ENCODE measurements at regions not wholly inside any gene's neighbourhood (a gene's known extent, or its start where the extent isn't known, plus 50 kb on each side); places are given as distances from the start of the nearest gene placed in this dataset.

DNA sequence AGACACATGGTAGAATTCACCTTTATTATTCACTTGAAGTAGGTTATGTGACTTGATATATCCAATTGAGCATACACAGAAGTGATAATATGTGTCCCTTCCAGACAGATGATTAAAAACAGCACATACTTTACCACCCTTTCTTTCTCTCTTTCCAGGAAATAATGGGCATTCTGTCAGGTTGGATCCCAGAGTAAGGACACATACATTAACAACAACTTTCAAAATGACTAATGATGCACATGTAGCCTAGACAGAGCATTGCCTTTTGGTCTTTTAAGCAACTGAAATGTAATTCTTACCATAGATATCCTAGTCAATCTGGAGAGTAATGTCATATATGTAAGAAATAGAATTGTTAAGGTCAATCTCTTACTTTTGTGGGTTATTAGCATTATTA lies 1748.7 kb downstream of the EFNA5 start:
- H3K36me3 ChIP-seq: no peaks in the 10 kb centered on the region
- H3K4me1 ChIP-seq: no peaks in the 10 kb centered on the region
- TF ChIP-seq, protein P1, sequence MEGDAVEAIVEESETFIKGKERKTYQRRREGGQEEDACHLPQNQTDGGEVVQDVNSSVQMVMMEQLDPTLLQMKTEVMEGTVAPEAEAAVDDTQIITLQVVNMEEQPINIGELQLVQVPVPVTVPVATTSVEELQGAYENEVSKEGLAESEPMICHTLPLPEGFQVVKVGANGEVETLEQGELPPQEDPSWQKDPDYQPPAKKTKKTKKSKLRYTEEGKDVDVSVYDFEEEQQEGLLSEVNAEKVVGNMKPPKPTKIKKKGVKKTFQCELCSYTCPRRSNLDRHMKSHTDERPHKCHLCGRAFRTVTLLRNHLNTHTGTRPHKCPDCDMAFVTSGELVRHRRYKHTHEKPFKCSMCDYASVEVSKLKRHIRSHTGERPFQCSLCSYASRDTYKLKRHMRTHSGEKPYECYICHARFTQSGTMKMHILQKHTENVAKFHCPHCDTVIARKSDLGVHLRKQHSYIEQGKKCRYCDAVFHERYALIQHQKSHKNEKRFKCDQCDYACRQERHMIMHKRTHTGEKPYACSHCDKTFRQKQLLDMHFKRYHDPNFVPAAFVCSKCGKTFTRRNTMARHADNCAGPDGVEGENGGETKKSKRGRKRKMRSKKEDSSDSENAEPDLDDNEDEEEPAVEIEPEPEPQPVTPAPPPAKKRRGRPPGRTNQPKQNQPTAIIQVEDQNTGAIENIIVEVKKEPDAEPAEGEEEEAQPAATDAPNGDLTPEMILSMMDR (IDR thresholded peaks at IDR 0.05): no peak
- no peak for TF ChIP-seq POLR2A (IDR thresholded peaks at IDR 0.05)
- intact Hi-C loops (cut with DNase I): no loop called here
- H3K9me3 ChIP-seq: no peaks in the 10 kb centered on the region
- no peak for DNase-seq
- ATAC-seq: no peak
- no peaks in the 10 kb centered on the region for H3K27me3 ChIP-seq
- no peak overlapping the region for H3K4me3 ChIP-seq
- no peak overlapping the region for H3K27ac ChIP-seq

DNA sequence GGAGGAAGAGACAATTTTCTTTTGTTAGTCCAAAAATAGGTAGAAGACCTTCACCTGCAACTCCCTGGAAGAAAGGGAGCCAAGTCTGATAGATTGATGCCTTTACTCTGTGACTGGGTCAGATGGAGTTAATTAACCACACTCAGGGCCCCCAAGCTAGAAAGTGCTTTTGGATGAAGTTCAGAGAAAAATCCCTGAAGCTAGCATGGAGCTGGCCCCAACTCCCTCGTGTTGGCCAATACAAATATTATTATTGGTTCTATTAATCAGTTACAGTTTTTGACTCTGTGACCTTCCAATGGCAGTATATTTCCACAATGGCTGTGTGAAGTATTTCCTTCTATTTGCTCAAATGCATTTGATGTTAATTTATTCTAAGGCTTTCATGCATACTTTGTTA lies 1753.5 kb downstream of the EFNA5 start:
- no peak overlapping the region for H3K27ac ChIP-seq
- intact Hi-C loops (cut with DNase I): no loop called here
- no peak for DNase-seq
- WGBS (ENCODE audit: insufficient coverage, low coverage, low lambda C conversion rate, missing lambda C conversion rate): 33% methylated on average over 1 of the region's 1 CpG
- H3K27me3 ChIP-seq: no peaks in the 10 kb centered on the region
- H3K4me3 ChIP-seq: no peak overlapping the region
- H3K36me3 ChIP-seq: no peaks in the 10 kb centered on the region
- TF ChIP-seq, protein P1 (IDR thresholded peaks at IDR 0.05): no peak
- no peak for TF ChIP-seq POLR2A (IDR thresholded peaks at IDR 0.05)
- no peak for ATAC-seq
- no peaks in the 10 kb centered on the region for H3K4me1 ChIP-seq
- no peaks in the 10 kb centered on the region for H3K9me3 ChIP-seq

DNA sequence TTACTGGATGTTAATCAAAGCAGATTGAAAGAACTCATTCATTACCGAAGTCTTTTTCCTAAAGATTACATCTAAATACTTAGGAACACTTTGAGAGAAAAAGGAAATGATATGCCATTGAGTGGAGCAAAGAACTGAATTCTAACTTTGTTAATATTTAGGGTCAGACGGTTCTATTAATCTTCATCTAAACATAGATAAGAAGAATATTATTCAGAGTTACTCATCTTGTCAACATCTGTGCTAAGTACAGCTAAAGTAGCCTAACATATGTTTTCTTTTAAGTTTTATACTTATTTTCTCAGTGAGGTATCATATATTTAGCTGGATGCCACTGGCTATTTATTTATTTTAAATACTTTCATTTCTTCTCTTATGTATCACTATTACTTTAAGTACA lies 1763.7 kb downstream of the EFNA5 start:
- Histone ChIP-seq H3K4me3 (no peak overlapping the region), H3K27ac (no peak overlapping the region), H3K36me3 (no peaks in the 10 kb centered on the region), H3K9me3 (no peaks in the 10 kb centered on the region), H3K27me3 (no peaks in the 10 kb centered on the region), H3K4me1 (no peaks in the 10 kb centered on the region)
- no peak for ATAC-seq
- WGBS (ENCODE audit: insufficient coverage, low coverage, low lambda C conversion rate, missing lambda C conversion rate): 53% methylated on average over 2 of the region's 2 CpGs
- intact Hi-C loops (cut with DNase I): no loop called here
- TF ChIP-seq, protein P1 (IDR thresholded peaks at IDR 0.05): no peak
- no peak for TF ChIP-seq POLR2A (IDR thresholded peaks at IDR 0.05)
- DNase-seq: no peak

DNA sequence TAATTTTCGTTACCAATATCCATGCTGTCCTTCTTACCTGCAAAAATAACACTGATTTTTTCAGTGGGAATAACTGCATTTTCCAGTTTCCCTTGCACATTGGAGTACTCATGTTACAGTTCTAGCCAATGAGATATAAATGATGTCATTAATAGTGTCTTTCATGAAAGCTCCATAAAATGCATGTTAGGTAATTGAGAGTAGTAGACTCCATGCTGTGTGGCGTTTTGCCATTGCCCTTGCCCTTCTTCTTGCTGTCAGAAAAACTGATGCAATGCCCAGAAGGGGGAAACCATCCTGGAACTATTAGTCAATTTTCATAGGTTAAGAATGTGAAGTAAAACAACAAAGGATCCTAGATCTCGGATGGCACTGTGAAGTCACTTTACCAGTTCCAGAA lies 1765.3 kb downstream of the EFNA5 start:
- no peaks in the 10 kb centered on the region for H3K4me1 ChIP-seq
- 29% methylated on average over 3 of the region's 3 CpGs for WGBS (ENCODE audit: insufficient coverage, low coverage, low lambda C conversion rate, missing lambda C conversion rate)
- no peaks in the 10 kb centered on the region for H3K27me3 ChIP-seq
- H3K9me3 ChIP-seq: no peaks in the 10 kb centered on the region
- TF ChIP-seq, protein P1 (IDR thresholded peaks at IDR 0.05): no peak
- no peak for TF ChIP-seq POLR2A (IDR thresholded peaks at IDR 0.05)
- intact Hi-C loops (cut with DNase I): no loop called here
- DNase-seq: no peak
- no peak overlapping the region for H3K4me3 ChIP-seq
- no peaks in the 10 kb centered on the region for H3K36me3 ChIP-seq
- ATAC-seq: no peak
- no peak overlapping the region for H3K27ac ChIP-seq

DNA sequence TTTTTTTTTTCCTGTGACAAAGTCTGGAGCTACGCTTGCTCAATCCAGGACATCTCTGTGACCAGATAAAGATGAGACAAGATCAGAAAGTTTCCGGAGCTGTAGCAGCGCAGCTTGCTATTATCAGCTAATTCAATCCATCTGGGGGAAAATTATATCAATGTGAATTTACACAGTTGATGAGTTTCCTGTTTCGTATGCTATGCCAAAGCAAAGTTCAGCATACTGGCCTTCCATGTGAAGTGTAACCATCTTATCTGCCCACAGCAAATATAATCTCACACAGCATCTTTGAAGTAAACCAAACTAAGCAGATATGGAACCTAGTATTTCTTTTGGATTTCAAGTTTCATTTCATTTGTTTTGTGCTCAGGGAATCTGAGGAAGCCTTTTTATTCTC lies 1767.7 kb downstream of the EFNA5 start:
- Histone ChIP-seq H3K27ac (no peak overlapping the region), H3K4me3 (no peak overlapping the region), H3K4me1 (no peaks in the 10 kb centered on the region), H3K9me3 (no peaks in the 10 kb centered on the region), H3K27me3 (no peaks in the 10 kb centered on the region), H3K36me3 (no peaks in the 10 kb centered on the region)
- 37% methylated on average over 4 of the region's 4 CpGs for WGBS (ENCODE audit: insufficient coverage, low coverage, low lambda C conversion rate, missing lambda C conversion rate)
- intact Hi-C loops (cut with DNase I): no loop called here
- ATAC-seq: no peak
- no peak for DNase-seq
- TF ChIP-seq, protein P1 (IDR thresholded peaks at IDR 0.05): no peak

Data from right lobe of liver (tissue), 6 donors.